ENCODE measurements at regions not wholly inside any gene's neighbourhood (a gene's known extent, or its start where the extent isn't known, plus 50 kb on each side); places are given as distances from the start of the nearest gene placed in this dataset.

GRCh38 chr9:86997156-86997555, 49.9 kb upstream of the GAS1 start:
- H3K36me3 ChIP-seq (ENCODE audit: low read depth) = no peaks in the 10 kb centered on the region; the same call in 1 of the 2 replicates
- no peak overlapping the region for H2AFZ ChIP-seq
- H3K79me2 ChIP-seq (ENCODE audit: insufficient read depth) = no peaks in the 10 kb centered on the region
- no peak for DNase-seq
- WGBS, 2 experiments (ENCODE audit: low coverage in 1 of 2, low lambda C conversion rate in 2 of 2, missing lambda C conversion rate in 2 of 2) = 39 to 47% methylated on average over 2 of the region's 2 CpGs
- H3K4me3 ChIP-seq = no peak overlapping the region
- no peaks in the 10 kb centered on the region for H3K27me3 ChIP-seq (replicated peaks; ENCODE audit: insufficient read depth)
- no peaks in the 10 kb centered on the region for H3K4me1 ChIP-seq (ENCODE audit: insufficient read depth)
- H3K9ac ChIP-seq = no peak overlapping the region
- no peak overlapping the region for H3K27ac ChIP-seq
- in situ Hi-C loops (cut with MboI) = no loop called here
- no peak for TF ChIP-seq EZH2phosphoT487 (IDR thresholded peaks at IDR 0.05; ENCODE audit: insufficient read depth, low read depth)
- no peaks in the 10 kb centered on the region for H4K20me1 ChIP-seq (ENCODE audit: insufficient read depth)
- no peak overlapping the region for H3K4me2 ChIP-seq (ENCODE audit: unreplicated experiment)
- no peaks in the 10 kb centered on the region for H3F3A ChIP-seq (ENCODE audit: insufficient read depth)
- no peaks in the 10 kb centered on the region for H3K9me2 ChIP-seq (ENCODE audit: insufficient read depth)
- no peaks in the 10 kb centered on the region for H3K9me3 ChIP-seq (ENCODE audit: low read depth)

- Histone ChIP-seq H3K27ac (no peak overlapping the region), H3K9ac (no peak overlapping the region), H3K27me3 (replicated peaks; ENCODE audit: insufficient read depth) (no peaks in the 10 kb centered on the region), H3K9me2 (ENCODE audit: insufficient read depth) (no peaks in the 10 kb centered on the region), H2AFZ (no peak overlapping the region), H3K9me3 (ENCODE audit: low read depth) (no peaks in the 10 kb centered on the region), H3K4me3 (no peak overlapping the region), H3K36me3 (ENCODE audit: low read depth) (no peaks in the 10 kb centered on the region; the same call in 1 of the 2 replicates), H3K4me2 (ENCODE audit: unreplicated experiment) (no peak overlapping the region), H3F3A (ENCODE audit: insufficient read depth) (no peaks in the 10 kb centered on the region), H3K4me1 (ENCODE audit: insufficient read depth) (no peaks in the 10 kb centered on the region), H4K20me1 (ENCODE audit: insufficient read depth) (no peaks in the 10 kb centered on the region), H3K79me2 (ENCODE audit: insufficient read depth) (no peaks in the 10 kb centered on the region)
- TF ChIP-seq EZH2 (IDR thresholded peaks at IDR 0.05; ENCODE audit: insufficient read depth, poor library complexity, severe bottlenecking) (no peak), EZH2phosphoT487 (IDR thresholded peaks at IDR 0.05; ENCODE audit: insufficient read depth, low read depth) (no peak)
- DNase-seq = no peak
- 62 to 69% methylated on average over 2 of the region's 2 CpGs for WGBS, 2 experiments (ENCODE audit: low coverage in 1 of 2, low lambda C conversion rate in 2 of 2, missing lambda C conversion rate in 2 of 2)
- in situ Hi-C loops (cut with MboI) = no loop called here
These were observed 50.6 kb upstream of the GAS1 start for GRCh38 chr9:86997951-86998350.

DNA sequence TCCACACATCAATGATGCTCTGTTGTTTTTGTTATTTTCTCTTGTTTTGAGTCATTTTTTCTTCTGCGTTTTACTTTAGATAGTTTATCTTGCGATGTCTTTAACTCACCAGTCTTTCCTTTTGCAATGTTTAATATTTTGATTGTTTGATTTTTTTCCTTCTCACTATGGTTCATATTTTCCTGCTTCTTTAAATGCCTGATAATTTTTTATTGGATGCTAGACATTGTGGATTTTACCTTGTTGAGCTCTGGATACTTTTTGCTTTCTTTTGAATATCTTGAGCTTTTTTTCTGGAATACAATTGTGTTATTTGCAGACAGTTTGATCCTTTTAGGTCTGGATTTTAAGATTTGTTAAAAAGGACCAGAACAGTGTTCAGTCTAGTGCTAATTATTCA, 55.2 kb upstream of the GAS1 start:
- TF ChIP-seq EZH2phosphoT487 (IDR thresholded peaks at IDR 0.05; ENCODE audit: insufficient read depth, low read depth) (no peak), EZH2 (IDR thresholded peaks at IDR 0.05; ENCODE audit: insufficient read depth, poor library complexity, severe bottlenecking) (no peak)
- H3K9me3 ChIP-seq (ENCODE audit: low read depth) = no peaks in the 10 kb centered on the region
- H3K9me2 ChIP-seq (ENCODE audit: insufficient read depth) = no peaks in the 10 kb centered on the region
- H2AFZ ChIP-seq = no peak overlapping the region
- H3K79me2 ChIP-seq (ENCODE audit: insufficient read depth) = no peaks in the 10 kb centered on the region
- in situ Hi-C loops (cut with MboI) = no loop called here
- H3F3A ChIP-seq (ENCODE audit: insufficient read depth) = no peaks in the 10 kb centered on the region
- H3K4me1 ChIP-seq (ENCODE audit: insufficient read depth) = peaks cover under 1% of the 10 kb centered on the region; the same call in 1 of the 2 replicates
- H3K4me3 ChIP-seq = no peak overlapping the region
- H3K27me3 ChIP-seq (replicated peaks; ENCODE audit: insufficient read depth) = no peaks in the 10 kb centered on the region
- no peaks in the 10 kb centered on the region; the same call in 1 of the 2 replicates for H3K36me3 ChIP-seq (ENCODE audit: low read depth)
- H3K4me2 ChIP-seq (ENCODE audit: unreplicated experiment) = no peak overlapping the region
- WGBS, 2 experiments (ENCODE audit: low coverage in 1 of 2, low lambda C conversion rate in 2 of 2, missing lambda C conversion rate in 2 of 2) = 94 to 97% methylated on average over 2 of the region's 2 CpGs
- no peak overlapping the region for H3K27ac ChIP-seq
- no peak for DNase-seq
- no peak overlapping the region for H3K9ac ChIP-seq
- H4K20me1 ChIP-seq (ENCODE audit: insufficient read depth) = no peaks in the 10 kb centered on the region

DNA sequence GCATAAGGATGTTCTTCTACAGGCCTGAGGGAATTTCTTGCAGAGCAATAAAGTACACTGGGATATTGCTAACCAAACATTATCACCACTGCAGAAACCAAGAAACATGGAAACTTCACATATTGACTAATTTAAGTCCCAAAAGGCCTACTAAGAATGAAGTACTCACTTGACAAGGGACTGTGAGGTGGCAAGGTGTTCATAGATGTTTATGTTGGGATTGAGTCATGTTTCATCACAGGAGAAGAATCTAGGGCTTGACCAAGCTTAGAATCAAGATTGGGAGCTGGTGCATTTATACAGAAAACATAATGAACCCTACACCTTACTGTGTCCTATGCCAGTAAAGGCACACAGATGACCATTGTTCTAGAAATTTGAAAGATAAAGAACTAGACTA, 56.7 kb upstream of the GAS1 start:
- Histone ChIP-seq H3K9me2 (ENCODE audit: insufficient read depth) (no peaks in the 10 kb centered on the region), H3F3A (ENCODE audit: insufficient read depth) (no peaks in the 10 kb centered on the region), H3K4me3 (no peak overlapping the region), H3K79me2 (ENCODE audit: insufficient read depth) (no peaks in the 10 kb centered on the region), H4K20me1 (ENCODE audit: insufficient read depth) (no peaks in the 10 kb centered on the region), H3K27ac (no peak overlapping the region), H3K27me3 (replicated peaks; ENCODE audit: insufficient read depth) (no peaks in the 10 kb centered on the region), H3K9me3 (ENCODE audit: low read depth) (no peaks in the 10 kb centered on the region), H3K4me2 (ENCODE audit: unreplicated experiment) (no peak overlapping the region), H3K9ac (no peak overlapping the region), H3K36me3 (ENCODE audit: low read depth) (no peaks in the 10 kb centered on the region; the same call in 1 of the 2 replicates), H2AFZ (no peak overlapping the region), H3K4me1 (ENCODE audit: insufficient read depth) (peaks cover 12% of the 10 kb centered on the region; the same call in 1 of the 2 replicates)
- no peak for TF ChIP-seq EZH2phosphoT487 (IDR thresholded peaks at IDR 0.05; ENCODE audit: insufficient read depth, low read depth)
- TF ChIP-seq EZH2 (IDR thresholded peaks at IDR 0.05; ENCODE audit: insufficient read depth, poor library complexity, severe bottlenecking) = no peak
- DNase-seq = no peak
- in situ Hi-C loops (cut with MboI) = no loop called here

GRCh38 chr9:87006956-87007355, 59.6 kb upstream of the GAS1 start:
- in situ Hi-C loops (cut with MboI) = no loop called here
- H3K4me2 ChIP-seq (ENCODE audit: unreplicated experiment) = no peak overlapping the region
- no peaks in the 10 kb centered on the region for H3K79me2 ChIP-seq (ENCODE audit: insufficient read depth)

More at GRCh38 chr9:87006956-87007355, 59.6 kb upstream of the GAS1 start:
- no peak overlapping the region for H3K4me3 ChIP-seq
- H3K9me3 ChIP-seq (ENCODE audit: low read depth) = no peaks in the 10 kb centered on the region
- WGBS, 2 experiments (ENCODE audit: low coverage in 1 of 2, low lambda C conversion rate in 2 of 2, missing lambda C conversion rate in 2 of 2) = 56 to 70% methylated on average over 4 of the region's 4 CpGs
- no peak for TF ChIP-seq EZH2 (IDR thresholded peaks at IDR 0.05; ENCODE audit: insufficient read depth, poor library complexity, severe bottlenecking)
- no peak for TF ChIP-seq EZH2phosphoT487 (IDR thresholded peaks at IDR 0.05; ENCODE audit: insufficient read depth, low read depth)
- H3K36me3 ChIP-seq (ENCODE audit: low read depth) = no peaks in the 10 kb centered on the region
- no peak overlapping the region for H2AFZ ChIP-seq
- H4K20me1 ChIP-seq (ENCODE audit: insufficient read depth) = no peaks in the 10 kb centered on the region
- H3K27me3 ChIP-seq (replicated peaks; ENCODE audit: insufficient read depth) = no peaks in the 10 kb centered on the region
- no peaks in the 10 kb centered on the region for H3K9me2 ChIP-seq (ENCODE audit: insufficient read depth)
- H3K27ac ChIP-seq = no peak overlapping the region
- no peak for DNase-seq
- no peaks in the 10 kb centered on the region for H3F3A ChIP-seq (ENCODE audit: insufficient read depth)
- peaks cover 12% of the 10 kb centered on the region; the same call in 1 of the 2 replicates for H3K4me1 ChIP-seq (ENCODE audit: insufficient read depth)
- no peak overlapping the region for H3K9ac ChIP-seq
